Heart right ventricle (tissue), 16 donors: ENCODE measurements at regions not wholly inside any gene's neighbourhood (a gene's known extent, or its start where the extent isn't known, plus 50 kb on each side); places are given as distances from the start of the nearest gene placed in this dataset.

ENCODE experiments used
- ATAC-seq, 8 donors: fragments of 200-7000 bp; cut with Tn5 transposase; one replicate each; pipeline ENCODE4 v1.9.1; 2020; ENCODE audit warnings: mild to moderate bottlenecking in 8 of 8, moderate library complexity in 8 of 8, moderate number of reproducible peaks in 1 of 8
- DNase-seq, 2 donors: peaks; one replicate each; pipeline ENCODE4 v3.0.0-alpha.2; 2020
- H3K27ac ChIP-seq, 10 donors: fragments of 200-600 bp; sonication (generic) in 2 of 10; one replicate each; pipeline versions ENCODE4 v1.5.0 to v1.8.0; 2020 to 2022; ENCODE audit warnings: mild to moderate bottlenecking in 3 of 10
- H3K27me3 ChIP-seq, 7 donors: fragments of 200-600 bp; one replicate each; pipeline ENCODE4 v1.8.0; 2021 to 2022; ENCODE audit warnings: mild to moderate bottlenecking in 2 of 7
- H3K36me3 ChIP-seq, 9 donors: fragments of 200-600 bp; sonication (generic) in 1 of 9; one replicate each; pipeline versions ENCODE4 v1.5.0 to v1.8.0; 2020 to 2022; ENCODE audit warnings: mild to moderate bottlenecking in 2 of 9
- H3K4me1 ChIP-seq, 9 donors: fragments of 200-600 bp; sonication (generic) in 1 of 9; one replicate each; pipeline versions ENCODE4 v1.5.0 to v1.8.0; 2020 to 2022; ENCODE audit warnings: mild to moderate bottlenecking in 4 of 9
- H3K4me3 ChIP-seq, 10 donors: fragments of 200-600 bp; sonication (generic) in 2 of 10; one replicate each; pipeline versions ENCODE4 v1.5.0 to v1.8.0; 2020 to 2022; ENCODE audit warnings: mild to moderate bottlenecking in 7 of 10, moderate library complexity in 2 of 10
- H3K9me3 ChIP-seq, 11 donors: fragments of 200-600 bp in 10 of 11; sonication (generic) in 2 of 11; one replicate each; pipeline versions ENCODE4 v1.5.0 to v1.8.0; 2013 to 2022; ENCODE audit warnings: mild to moderate bottlenecking in 2 of 11, control low read depth in 1 of 11, moderate library complexity in 1 of 11
- CTCF ChIP-seq, 9 donors: fragments of 200-600 bp; sonication (generic) in 2 of 9; IDR thresholded peaks; one replicate each; pipeline versions ENCODE4 v1.5.0 to v1.8.0; 2021 to 2022; ENCODE audit warnings: antibody characterized with exemption in 9 of 9, mild to moderate bottlenecking in 5 of 9, moderate library complexity in 1 of 9
- WGBS, 2 donors: extraction: QIAGEN DNeasy Blood & Tissue Kit; methylation state at CpG; one replicate each; pipeline ENCODE4 v1.1.7; 2013; ENCODE audit warnings: inconsistent platforms in 1 of 2; 5-methylcytosine and 5-hydroxymethylcytosine counted together
- intact Hi-C, 10 donors: fragments of 100-400 bp; cut with DNase I; formaldehyde crosslinking; loops; one replicate each; pipeline versions ENCODE4 v1.11.1 to v1.14.2; 2022
- donor health status: Arrhythmogenic right ventricular cardiomyopathy.
- donor health status: ischemic (EF 13 %, LVEDD 7.1; RV severe dilation, severe dysfunction).
- donor health status: healthy with polysubstance abuse.
- donor health status: DM: no; HTN: yes; CAD: no.
- donor health status: DM: no; HTN: no; CAD: no.
- donor health status: ischemic (EF 25% LVEDD 6.9; RV normal size, moderate dysfunction).
- donor health status: ischemic (EF 25% LVEDD 5.7; RV mildly dilated, moderate dysfunction).
- donor health status: healthy.
- donor health status: DM: yes; HTN: yes; CAD: no.
- donor health status: Ischemic cardiomyopathy.
- donor health status: ischemic (EF 35%, LVEDD 5.7; RV mildly dilated, moderate dysfunction).
- donor health status: nonischemic (EF 11% LVEDD 7.7; RV severe dilation, severe dysfunction).
- donor health status: DM: yes; HTN: yes; CAD: no.
- donor health status: PGD.
- donor health status: ischemic (EF 29% LVEDD 5.4; RV normal size, mild dysfunction).
- donor health status: nonischemic (EF 23%, LVEDD 6.1; RV moderate dilation, normal function).

- WGBS, 2 donors = 78 to 79% methylated on average over 4 of the region's 4 CpGs
- no peak for DNase-seq
- no peak overlapping the region for H3K4me3 ChIP-seq
- intact Hi-C loops = no loop called here
- no peak for ATAC-seq
- H3K27me3 ChIP-seq = no peaks in the 10 kb centered on the region
- peaks cover 0 to 15% (median 8%) of the 10 kb centered on the region in 11 donors for H3K9me3 ChIP-seq
- H3K4me1 ChIP-seq = no peaks in the 10 kb centered on the region
- no peak overlapping the region for H3K27ac ChIP-seq
- no peak for TF ChIP-seq CTCF (IDR thresholded peaks at IDR 0.05)
- no peaks in the 10 kb centered on the region for H3K36me3 ChIP-seq
These were observed 555.5 kb upstream of the BRINP1 start for GRCh38 chr9:119924736-119925135.

GRCh38 chr9:119917175-119917574 is 547.9 kb upstream of the BRINP1 start:
- no peak overlapping the region for H3K4me3 ChIP-seq
- no peaks in the 10 kb centered on the region for H3K36me3 ChIP-seq
- WGBS, 2 donors = 86 to 91% methylated on average over 5 of the region's 5 CpGs
- H3K27ac ChIP-seq = no peak overlapping the region
- no peak for TF ChIP-seq CTCF (IDR thresholded peaks at IDR 0.05)
- H3K27me3 ChIP-seq = no peaks in the 10 kb centered on the region
- intact Hi-C loops = no loop called here
- DNase-seq (no peak), ATAC-seq (no peak)
- peaks cover 0 to 19% (median 8%) of the 10 kb centered on the region in 11 donors for H3K9me3 ChIP-seq
- no peaks in the 10 kb centered on the region for H3K4me1 ChIP-seq

- Histone ChIP-seq H3K4me1 (no peaks in the 10 kb centered on the region), H3K4me3 (no peak overlapping the region), H3K27ac (no peak overlapping the region), H3K9me3 (peaks cover 0 to 20% (median 10%) of the 10 kb centered on the region in 11 donors), H3K36me3 (no peaks in the 10 kb centered on the region), H3K27me3 (peaks cover 0 to 8% (median 0%) of the 10 kb centered on the region in 7 donors)
- intact Hi-C loops = no loop called here
- WGBS, 2 donors = 88 to 89% methylated on average over 1 of the region's 1 CpG
- DNase-seq (no peak), ATAC-seq (no peak)
- no peak for TF ChIP-seq CTCF (IDR thresholded peaks at IDR 0.05)
These were observed 537.8 kb upstream of the BRINP1 start for GRCh38 chr9:119907056-119907455.

- peaks cover 0 to 25% (median 10%) of the 10 kb centered on the region in 11 donors for H3K9me3 ChIP-seq
- no peaks in the 10 kb centered on the region for H3K4me1 ChIP-seq
- no peak for ATAC-seq
- no peak overlapping the region for H3K4me3 ChIP-seq
- TF ChIP-seq CTCF (IDR thresholded peaks at IDR 0.05) = no peak
- H3K27me3 ChIP-seq = peaks cover 0 to 9% (median 0%) of the 10 kb centered on the region in 7 donors
- no peak for DNase-seq
- 90 to 91% methylated on average over 1 of the region's 1 CpG for WGBS, 2 donors
- intact Hi-C loops = no loop called here
- no peak overlapping the region for H3K27ac ChIP-seq
- no peaks in the 10 kb centered on the region for H3K36me3 ChIP-seq
These were observed 536.5 kb upstream of the BRINP1 start for GRCh38 chr9:119905724-119906123.
